ENCODE measurements at regions not wholly inside any gene's neighbourhood (a gene's known extent, or its start where the extent isn't known, plus 50 kb on each side); places are given as distances from the start of the nearest gene placed in this dataset.

DNA sequence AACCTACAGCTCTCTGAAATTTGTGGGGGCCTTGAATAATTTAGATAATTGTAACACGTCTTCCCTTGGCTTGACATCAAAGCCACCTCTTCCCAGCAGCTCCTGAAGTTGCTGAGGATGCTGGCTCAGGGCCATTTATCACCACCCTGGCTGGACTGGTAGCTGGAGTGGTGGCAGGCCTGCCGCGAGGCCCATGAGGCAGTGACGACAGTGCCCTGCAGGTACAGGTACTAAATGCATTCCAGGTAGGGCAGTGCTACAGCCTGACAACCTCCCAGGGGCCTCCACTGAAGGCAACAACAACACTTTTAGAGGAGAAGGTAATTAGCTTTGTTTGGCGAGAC, 270.2 kb upstream of the KLF4 start:
- TF ChIP-seq POLR2A (IDR thresholded peaks at IDR 0.05) = no peak
- TF ChIP-seq, protein P1, sequence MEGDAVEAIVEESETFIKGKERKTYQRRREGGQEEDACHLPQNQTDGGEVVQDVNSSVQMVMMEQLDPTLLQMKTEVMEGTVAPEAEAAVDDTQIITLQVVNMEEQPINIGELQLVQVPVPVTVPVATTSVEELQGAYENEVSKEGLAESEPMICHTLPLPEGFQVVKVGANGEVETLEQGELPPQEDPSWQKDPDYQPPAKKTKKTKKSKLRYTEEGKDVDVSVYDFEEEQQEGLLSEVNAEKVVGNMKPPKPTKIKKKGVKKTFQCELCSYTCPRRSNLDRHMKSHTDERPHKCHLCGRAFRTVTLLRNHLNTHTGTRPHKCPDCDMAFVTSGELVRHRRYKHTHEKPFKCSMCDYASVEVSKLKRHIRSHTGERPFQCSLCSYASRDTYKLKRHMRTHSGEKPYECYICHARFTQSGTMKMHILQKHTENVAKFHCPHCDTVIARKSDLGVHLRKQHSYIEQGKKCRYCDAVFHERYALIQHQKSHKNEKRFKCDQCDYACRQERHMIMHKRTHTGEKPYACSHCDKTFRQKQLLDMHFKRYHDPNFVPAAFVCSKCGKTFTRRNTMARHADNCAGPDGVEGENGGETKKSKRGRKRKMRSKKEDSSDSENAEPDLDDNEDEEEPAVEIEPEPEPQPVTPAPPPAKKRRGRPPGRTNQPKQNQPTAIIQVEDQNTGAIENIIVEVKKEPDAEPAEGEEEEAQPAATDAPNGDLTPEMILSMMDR (IDR thresholded peaks at IDR 0.05) = no peak
